SK-N-MC (cell line): ENCODE measurements at regions not wholly inside any gene's neighbourhood (a gene's known extent, or its start where the extent isn't known, plus 50 kb on each side); places are given as distances from the start of the nearest gene placed in this dataset.

Experiments used
- EZH2 ChIP-seq: fragments of 200-600 bp; sonication (generic); IDR thresholded peaks from one replicate; pipeline ENCODE4 v1.6.1; 2017; ENCODE audit warnings: antibody characterized with exemption
- FOXP2 ChIP-seq: optimal IDR thresholded peaks from 2 replicates; pipeline ENCODE3; 2011; ENCODE audit warnings: mild to moderate bottlenecking, moderate library complexity; ENCODE audit not compliant: insufficient read depth; ENCODE audit errors: extremely low read length, control extremely low read depth

GRCh38 chr1:234771642-234772344 is 161.8 kb upstream of the IRF2BP2 start:
- TF ChIP-seq FOXP2 (no peak), EZH2 (no peak)
